ENCODE measurements at regions not wholly inside any gene's neighbourhood (a gene's known extent, or its start where the extent isn't known, plus 50 kb on each side); places are given as distances from the start of the nearest gene placed in this dataset.

- no peak for DNase-seq
- no peaks in the 10 kb centered on the region for H3K36me3 ChIP-seq
- H3K4me1 ChIP-seq = no peaks in the 10 kb centered on the region
- H3K9me3 ChIP-seq = no peaks in the 10 kb centered on the region
- H3K27me3 ChIP-seq = no peaks in the 10 kb centered on the region
- H3K4me3 ChIP-seq = no peak overlapping the region
- TF ChIP-seq, protein P1, sequence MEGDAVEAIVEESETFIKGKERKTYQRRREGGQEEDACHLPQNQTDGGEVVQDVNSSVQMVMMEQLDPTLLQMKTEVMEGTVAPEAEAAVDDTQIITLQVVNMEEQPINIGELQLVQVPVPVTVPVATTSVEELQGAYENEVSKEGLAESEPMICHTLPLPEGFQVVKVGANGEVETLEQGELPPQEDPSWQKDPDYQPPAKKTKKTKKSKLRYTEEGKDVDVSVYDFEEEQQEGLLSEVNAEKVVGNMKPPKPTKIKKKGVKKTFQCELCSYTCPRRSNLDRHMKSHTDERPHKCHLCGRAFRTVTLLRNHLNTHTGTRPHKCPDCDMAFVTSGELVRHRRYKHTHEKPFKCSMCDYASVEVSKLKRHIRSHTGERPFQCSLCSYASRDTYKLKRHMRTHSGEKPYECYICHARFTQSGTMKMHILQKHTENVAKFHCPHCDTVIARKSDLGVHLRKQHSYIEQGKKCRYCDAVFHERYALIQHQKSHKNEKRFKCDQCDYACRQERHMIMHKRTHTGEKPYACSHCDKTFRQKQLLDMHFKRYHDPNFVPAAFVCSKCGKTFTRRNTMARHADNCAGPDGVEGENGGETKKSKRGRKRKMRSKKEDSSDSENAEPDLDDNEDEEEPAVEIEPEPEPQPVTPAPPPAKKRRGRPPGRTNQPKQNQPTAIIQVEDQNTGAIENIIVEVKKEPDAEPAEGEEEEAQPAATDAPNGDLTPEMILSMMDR (IDR thresholded peaks at IDR 0.05) = no peak
- no peak for TF ChIP-seq POLR2A (IDR thresholded peaks at IDR 0.05)
- intact Hi-C loops (cut with DNase I; ENCODE audit: low total_unique reads) = loop anchor here (5.0 kb wide), 1 partner anchor 213 kb away; no protein-coding TSS in a partner anchor
- H3K27ac ChIP-seq = no peak overlapping the region
Observed at GRCh38 chr2:158903711-158904405, 64.6 kb upstream of the TANC1 start.

- H3K27ac ChIP-seq = no peak overlapping the region
- TF ChIP-seq, protein P1 (IDR thresholded peaks at IDR 0.05) = no peak
- no peak for TF ChIP-seq POLR2A (IDR thresholded peaks at IDR 0.05)
- no peaks in the 10 kb centered on the region for H3K4me1 ChIP-seq
- H3K4me3 ChIP-seq = no peak overlapping the region
- intact Hi-C loops (cut with DNase I; ENCODE audit: low total_unique reads) = loop anchor here (5.0 kb wide), 1 partner anchor 213 kb away; no protein-coding TSS in a partner anchor
- no peak for DNase-seq
- H3K27me3 ChIP-seq = no peaks in the 10 kb centered on the region
- H3K9me3 ChIP-seq = no peaks in the 10 kb centered on the region
- H3K36me3 ChIP-seq = no peaks in the 10 kb centered on the region
Observed at GRCh38 chr2:158904627-158905177, 63.7 kb upstream of the TANC1 start.

- DNase-seq = no peak
- H3K27ac ChIP-seq = peak overlapping the region in 1 of 2 donors; percentile 31
- TF ChIP-seq POLR2A (IDR thresholded peaks at IDR 0.05) = no peak
- TF ChIP-seq, protein P1 (IDR thresholded peaks at IDR 0.05) = no peak
- H3K27me3 ChIP-seq = no peaks in the 10 kb centered on the region
- H3K4me1 ChIP-seq = no peaks in the 10 kb centered on the region
- intact Hi-C loops (cut with DNase I; ENCODE audit: low total_unique reads) = no loop called here
- H3K9me3 ChIP-seq = no peaks in the 10 kb centered on the region
- H3K36me3 ChIP-seq = no peaks in the 10 kb centered on the region
- H3K4me3 ChIP-seq = no peak overlapping the region
Observed at GRCh38 chr2:158905341-158905740, 63.1 kb upstream of the TANC1 start.

- Histone ChIP-seq H3K4me3 (no peak overlapping the region), H3K27ac (peak overlapping the region in 1 of 2 donors; percentile 31), H3K36me3 (no peaks in the 10 kb centered on the region), H3K27me3 (no peaks in the 10 kb centered on the region), H3K9me3 (no peaks in the 10 kb centered on the region), H3K4me1 (no peaks in the 10 kb centered on the region)
- TF ChIP-seq POLR2A (IDR thresholded peaks at IDR 0.05) = no peak
- TF ChIP-seq, protein P1 (IDR thresholded peaks at IDR 0.05) = no peak
- no peak for DNase-seq
- intact Hi-C loops (cut with DNase I; ENCODE audit: low total_unique reads) = no loop called here
Observed at GRCh38 chr2:158905784-158906183, 62.7 kb upstream of the TANC1 start.

DNA sequence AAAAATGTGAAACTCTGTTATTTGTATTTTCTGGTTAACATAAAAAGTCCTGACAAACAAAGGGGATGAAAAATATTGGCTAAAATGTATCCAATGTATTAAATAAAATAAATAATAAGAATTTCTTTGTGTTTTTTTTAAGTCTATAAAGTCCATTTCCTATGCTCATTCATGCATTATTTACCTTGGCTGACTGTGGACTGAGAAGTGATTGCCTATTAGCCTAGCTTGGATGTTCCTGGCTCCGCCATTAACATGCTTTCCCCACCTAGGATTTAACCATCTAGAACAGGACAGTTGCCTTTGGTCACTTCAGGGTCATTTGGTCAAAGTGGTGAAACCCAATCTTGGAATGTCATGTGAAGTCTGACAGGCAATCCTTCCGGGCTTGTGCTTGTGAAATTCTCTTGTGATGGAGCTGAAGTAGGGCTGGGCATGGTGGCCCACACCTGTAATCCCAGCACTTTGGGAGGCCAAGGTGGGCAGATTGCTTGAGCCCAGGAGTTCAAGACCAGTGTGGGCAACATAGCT is 60.4 kb upstream of the TANC1 start:
- Histone ChIP-seq H3K4me1 (no peaks in the 10 kb centered on the region), H3K27ac (no peak overlapping the region), H3K27me3 (no peaks in the 10 kb centered on the region), H3K9me3 (no peaks in the 10 kb centered on the region), H3K4me3 (no peak overlapping the region), H3K36me3 (no peaks in the 10 kb centered on the region)
- no peak for TF ChIP-seq POLR2A (IDR thresholded peaks at IDR 0.05)
- TF ChIP-seq, protein P1 (IDR thresholded peaks at IDR 0.05) = no peak
- intact Hi-C loops (cut with DNase I; ENCODE audit: low total_unique reads) = no loop called here
- DNase-seq = no peak

Data from uterus (tissue), 3 donors.